ENCODE measurements at regions not wholly inside any gene's neighbourhood (a gene's known extent, or its start where the extent isn't known, plus 50 kb on each side); places are given as distances from the start of the nearest gene placed in this dataset.
"Not testable (repeated sequence)": the region's sequence is repeated elsewhere in the genome, so short reads cannot be mapped to it uniquely, and the experiment has no call there.

DNA sequence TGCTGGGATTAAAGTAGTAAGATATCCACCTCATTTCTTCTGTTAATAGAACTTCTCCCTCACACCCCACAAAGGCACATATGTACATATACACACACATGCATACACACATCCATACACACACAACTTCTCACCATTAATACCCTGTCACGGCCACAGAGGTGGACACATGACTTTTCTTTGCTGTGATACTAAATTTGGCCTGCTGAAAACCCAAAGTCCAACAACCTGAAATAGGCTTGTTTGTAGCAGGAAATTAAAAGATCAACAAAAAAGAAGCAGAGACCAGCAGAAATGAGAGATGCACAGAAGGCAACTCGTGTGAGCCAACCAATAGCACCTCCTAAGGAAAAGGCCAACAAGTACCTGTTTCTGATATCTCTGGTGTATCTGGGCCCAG is 128.7 kb upstream of the PCGF5 start:
- DNase-seq, result no peak

DNA sequence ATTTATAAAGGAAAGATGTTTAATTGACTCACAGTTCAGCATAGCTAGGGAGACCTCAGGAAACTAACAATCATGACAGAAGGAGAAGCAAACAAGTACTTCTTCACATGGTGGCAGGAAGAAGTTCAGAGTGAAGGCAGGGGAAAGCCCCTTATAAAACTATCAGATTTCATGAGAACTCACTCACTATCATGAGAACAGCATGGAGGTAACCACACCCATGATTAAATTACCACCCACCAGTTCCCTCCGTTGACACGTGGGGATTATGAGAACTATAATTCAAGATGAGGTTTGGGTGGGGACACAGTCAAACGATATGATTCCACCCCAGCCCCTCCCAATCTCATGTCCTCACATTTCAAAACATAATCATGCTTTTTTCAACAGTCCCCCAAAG is 124.2 kb upstream of the PCGF5 start:
- no peak for DNase-seq

DNA sequence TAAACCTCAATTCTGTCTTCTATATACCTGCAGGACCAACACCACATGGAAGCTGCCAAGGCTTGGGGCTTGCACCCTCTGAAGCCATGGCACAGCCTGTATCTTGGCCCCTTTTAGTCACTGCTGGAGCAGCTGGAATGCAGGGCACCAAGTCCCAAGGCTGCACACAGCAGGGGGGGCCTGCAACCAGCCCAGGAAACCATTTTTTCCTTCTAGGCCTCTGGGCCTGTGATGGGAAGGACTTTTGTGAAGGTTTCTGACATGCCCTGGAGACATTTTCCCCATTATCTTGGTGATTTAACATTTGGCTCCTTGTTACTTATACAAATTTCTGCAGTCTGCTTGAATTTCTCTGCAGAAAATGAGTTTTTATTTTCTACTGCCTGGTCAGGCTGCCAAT is 123.2 kb upstream of the PCGF5 start:
- DNase-seq, result no peak

- not testable (repeated sequence) for DNase-seq
These were observed 122.4 kb upstream of the PCGF5 start for GRCh38 chr10:91098021-91098420.

DNA sequence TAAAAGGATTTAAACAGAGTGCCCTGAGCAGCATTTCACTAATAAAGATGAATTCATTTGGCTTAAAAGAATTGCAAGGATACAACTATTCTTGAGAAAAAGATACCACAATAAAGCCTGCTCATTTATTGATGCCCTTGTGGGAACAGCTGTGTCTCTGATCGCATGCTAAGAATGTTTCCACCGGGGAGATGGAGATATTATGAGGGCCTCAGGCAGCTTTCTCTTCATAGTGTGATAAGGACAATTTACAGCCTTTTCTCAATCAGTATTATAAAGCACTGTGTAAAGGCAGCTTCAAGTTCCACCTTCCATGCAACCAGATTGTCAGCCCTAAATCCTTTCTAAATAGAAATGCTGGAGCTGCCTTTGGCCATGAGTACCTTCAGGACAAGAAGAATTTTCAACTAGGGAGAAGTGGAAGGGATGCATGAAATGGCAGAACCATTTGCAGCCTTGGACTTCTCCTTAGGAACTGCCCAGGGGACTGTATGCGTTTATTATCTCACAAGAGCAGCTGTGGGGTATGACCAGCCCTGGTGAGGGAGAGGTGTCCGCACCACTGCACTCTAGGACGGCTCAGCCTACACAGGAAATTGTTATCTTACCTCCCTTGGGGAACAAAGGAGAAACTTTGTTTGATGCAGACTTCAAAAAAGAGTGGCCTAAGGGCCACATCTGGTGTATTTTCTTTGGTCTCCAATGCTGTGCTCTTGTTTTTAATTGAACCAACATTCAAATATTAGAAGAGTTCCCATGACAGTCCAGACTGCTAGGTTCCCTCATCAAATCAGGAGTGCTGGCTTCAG is 116.9 kb upstream of the PCGF5 start:
- no peak for DNase-seq

DNA sequence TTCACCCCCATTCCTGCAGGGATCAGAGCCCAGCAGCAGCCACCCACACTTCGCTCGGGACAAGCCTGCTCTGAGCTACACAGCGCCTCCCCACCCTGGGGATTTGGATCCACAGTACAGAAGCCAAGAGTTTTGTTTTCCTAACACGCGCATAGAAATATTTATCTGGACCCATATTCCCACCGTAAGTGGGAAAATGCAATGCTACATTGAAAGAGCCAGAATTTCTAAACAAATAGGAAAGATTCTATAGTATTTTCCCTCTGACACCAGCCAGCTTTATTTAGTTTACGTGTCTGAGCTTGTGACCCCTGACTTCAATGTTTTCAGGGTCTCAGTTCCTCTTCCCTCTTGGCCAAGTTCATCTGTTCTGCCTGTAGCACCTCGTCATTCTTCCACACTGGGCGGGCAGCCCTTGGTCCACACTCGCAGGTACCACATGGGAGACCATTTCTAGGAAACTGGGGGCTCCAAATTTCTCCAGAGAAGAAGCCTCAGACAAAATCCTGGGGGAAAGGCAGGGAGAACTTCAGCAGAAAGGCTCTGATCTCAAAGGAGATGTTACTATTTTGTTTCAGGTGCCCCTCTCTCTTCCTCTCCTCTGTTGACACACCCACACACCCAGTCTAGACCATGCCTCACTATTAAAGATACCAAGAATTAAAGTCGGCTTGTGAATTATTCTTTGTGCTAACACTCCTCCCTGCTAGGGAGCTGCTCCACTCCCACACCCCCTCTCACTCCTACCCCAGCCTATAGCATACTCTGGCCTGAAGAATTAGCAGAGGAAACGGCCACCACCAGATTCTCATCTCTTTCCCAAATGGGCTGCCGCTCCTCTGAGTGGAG is 116.0 kb upstream of the PCGF5 start:
- DNase-seq, result no peak

DNA sequence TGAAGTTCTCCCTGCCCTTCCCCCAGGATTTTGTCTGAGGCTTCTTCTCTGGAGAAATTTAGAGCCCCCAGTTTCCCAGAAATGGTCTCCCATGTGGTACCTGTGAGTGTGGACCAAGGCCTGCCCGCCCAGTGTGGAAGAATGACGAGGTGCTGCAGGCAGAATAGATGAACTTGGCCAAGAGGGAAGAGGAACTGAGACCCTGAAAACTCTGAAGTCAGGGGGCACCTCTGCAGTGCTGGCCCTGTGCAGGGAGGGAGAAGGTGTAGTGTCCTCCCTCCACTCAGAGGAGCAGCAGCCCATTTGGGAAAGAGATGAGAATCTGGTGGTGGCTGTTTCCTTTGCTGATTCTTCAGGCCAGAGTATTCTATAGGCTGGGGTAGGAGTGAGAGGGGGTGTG is 115.2 kb upstream of the PCGF5 start:
- DNase-seq, result no peak

- no peak for DNase-seq
These were observed 111.6 kb upstream of the PCGF5 start for GRCh38 chr10:91108820-91109219.

DNA sequence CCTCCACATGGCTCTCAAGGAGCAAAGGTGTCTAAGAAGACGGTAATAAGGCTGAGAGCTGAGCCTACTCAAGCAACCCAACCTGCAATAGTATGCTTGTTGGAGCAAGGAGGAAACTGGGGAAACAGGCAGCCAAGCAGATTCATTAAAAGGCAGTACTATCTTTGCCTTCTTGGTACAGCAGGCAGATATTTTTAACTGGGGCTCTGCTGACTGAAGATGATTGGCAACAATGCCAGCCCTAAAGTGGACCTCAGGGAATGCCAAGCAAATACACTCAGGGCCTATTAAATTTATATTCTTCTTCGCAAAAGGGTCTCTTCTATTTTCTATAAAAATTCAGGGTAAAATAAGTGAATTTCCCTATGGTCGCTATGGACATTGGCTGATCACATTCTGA is 109.4 kb upstream of the PCGF5 start:
- DNase-seq, result no peak

- no peak for DNase-seq
These were observed 104.7 kb upstream of the PCGF5 start for GRCh38 chr10:91115618-91116390.

- no peak for DNase-seq
These were observed 103.0 kb upstream of the PCGF5 start for GRCh38 chr10:91117505-91117904.

DNA sequence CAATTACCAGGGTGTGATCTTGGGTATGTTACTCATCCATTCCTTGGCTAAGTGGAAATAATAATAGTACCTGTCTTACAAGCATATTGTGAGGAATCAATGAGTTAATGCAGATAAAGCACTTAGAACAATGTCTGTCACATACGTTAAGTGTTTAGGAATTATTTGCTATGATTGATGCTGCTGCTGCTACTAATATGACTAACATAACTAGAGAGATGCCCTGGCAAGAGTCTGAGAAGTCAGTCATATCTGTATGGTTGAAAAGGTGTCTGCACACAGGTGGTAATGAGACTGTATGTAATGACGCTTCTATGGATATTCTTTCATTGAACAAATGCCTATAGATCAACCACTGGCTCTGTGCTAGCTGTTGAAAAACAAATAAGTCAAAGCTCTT is 100.1 kb upstream of the PCGF5 start:
- no peak for DNase-seq

GRCh38 chr10:91123261-91123660 is 97.2 kb upstream of the PCGF5 start:
- DNase-seq, result no peak

DNA sequence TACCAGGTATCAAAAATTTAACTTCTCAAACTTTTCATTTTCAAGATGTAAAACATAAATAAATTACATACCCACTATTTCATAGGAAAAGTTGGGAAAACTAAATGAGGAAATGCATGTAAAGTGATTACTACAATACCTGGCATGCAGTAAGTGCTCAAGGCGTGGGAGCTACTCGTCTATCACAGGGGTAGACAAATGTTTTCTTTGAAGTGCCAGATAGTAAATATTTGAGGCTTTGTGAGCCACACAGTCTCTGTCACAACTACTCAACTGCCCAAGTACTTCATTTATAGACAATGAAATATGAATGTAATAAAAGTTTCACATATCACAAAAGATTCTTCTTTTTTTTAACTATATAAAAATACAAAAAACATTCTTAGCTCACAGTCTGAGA is 96.4 kb upstream of the PCGF5 start:
- no peak for DNase-seq

- no peak for DNase-seq
These were observed 94.0 kb upstream of the PCGF5 start for GRCh38 chr10:91126471-91126870.

- no peak for DNase-seq
These were observed 93.0 kb upstream of the PCGF5 start for GRCh38 chr10:91127341-91128082.

DNA sequence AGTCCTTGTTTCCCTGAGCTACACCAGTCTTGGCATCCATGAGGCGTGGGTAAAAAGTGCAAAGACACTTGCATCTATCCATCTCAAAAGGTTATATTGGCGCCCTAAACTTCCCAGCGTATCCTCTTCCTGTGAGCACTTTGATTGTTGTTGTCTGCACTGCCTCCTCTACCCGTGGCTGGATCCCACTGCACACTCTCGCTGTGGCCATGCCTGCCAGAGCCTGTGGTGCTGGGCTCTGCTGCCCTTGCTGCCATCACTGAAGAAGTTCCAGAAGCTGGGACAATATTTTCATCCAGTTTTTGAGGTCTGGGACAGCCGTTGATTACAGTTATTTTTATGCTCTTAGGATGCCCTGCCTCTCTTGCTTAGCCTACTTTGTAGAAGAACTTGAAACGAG is 85.3 kb upstream of the PCGF5 start:
- DNase-seq, result no peak

DNA sequence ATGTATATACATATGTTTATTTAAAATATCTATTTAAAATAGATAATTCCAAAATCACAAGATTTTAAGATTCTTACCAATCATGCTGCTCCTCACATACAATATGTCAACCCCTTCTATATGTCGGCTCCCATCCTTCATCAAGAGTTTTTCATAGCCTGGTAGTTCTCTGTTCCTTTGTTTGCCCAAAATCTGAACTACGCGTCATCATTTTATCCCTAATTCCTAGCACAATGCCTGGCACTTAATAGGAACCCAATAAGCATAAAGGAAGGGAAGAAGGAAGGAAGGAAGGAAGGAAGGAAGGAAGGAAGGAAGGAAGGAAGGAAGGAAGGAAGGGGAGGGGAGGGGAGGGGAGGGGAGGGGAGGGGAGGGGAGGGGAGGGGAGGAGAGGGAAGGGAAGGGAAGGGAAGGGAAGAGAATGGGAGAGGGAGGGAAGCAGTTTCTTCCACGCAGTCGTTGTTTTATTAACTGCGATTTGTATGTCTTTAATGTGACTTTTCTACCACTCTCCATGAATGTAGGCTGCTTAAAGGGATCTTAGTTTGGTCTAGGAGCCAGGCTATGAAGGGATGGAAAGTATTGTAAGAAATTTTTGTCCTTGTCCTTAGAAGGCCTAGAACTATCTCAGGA is 83.3 kb upstream of the PCGF5 start:
- DNase-seq, result no peak

DNA sequence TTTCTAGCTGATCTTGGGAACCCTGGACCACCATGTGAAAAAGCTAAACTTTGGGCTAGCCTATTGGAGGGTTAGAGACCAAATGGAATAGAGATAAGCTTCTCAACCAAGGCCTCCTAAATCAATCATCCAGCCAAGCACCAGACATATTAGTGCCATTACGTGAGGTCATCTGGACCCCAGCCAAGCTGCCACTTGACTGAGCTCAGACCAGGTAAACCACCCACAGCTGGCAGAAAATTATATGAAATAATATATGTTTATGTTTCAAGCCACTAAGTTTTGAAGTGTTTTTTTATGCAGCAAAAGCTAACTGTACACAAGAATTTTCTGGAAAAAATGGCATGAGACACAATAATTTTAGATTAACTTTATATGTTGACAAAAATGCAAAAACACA is 82.6 kb upstream of the PCGF5 start:
- DNase-seq, result no peak

GRCh38 chr10:91140995-91141549 is 79.4 kb upstream of the PCGF5 start:
- no peak for DNase-seq

GRCh38 chr10:91144961-91145360 is 75.5 kb upstream of the PCGF5 start:
- DNase-seq, result no peak

GRCh38 chr10:91146146-91146545 is 74.3 kb upstream of the PCGF5 start:
- no peak for DNase-seq

Measured in cortex of kidney (tissue), 1 donor.